ENCODE measurements at regions not wholly inside any gene's neighbourhood (a gene's known extent, or its start where the extent isn't known, plus 50 kb on each side); places are given as distances from the start of the nearest gene placed in this dataset.

DNA sequence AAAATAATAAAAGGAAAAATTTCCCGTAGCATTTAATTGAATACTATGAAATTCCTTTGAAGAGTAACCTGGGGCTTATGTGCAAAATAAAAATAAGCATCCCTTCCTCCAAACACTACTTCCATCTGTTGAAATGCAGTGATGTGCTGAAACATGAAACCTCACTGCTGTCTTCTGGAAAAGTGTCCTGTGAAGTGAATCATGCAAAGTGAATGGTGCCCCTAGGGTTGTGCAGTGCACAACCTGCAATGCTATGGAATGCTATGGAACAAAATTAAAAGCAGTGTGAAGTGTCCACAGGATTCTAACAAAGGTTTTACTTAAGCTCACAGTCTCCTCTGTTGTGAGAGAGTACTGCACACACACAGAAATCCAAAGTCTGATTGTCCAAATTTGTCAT is 480.9 kb downstream of the ETV1 start:
- no peak for DNase-seq

DNA sequence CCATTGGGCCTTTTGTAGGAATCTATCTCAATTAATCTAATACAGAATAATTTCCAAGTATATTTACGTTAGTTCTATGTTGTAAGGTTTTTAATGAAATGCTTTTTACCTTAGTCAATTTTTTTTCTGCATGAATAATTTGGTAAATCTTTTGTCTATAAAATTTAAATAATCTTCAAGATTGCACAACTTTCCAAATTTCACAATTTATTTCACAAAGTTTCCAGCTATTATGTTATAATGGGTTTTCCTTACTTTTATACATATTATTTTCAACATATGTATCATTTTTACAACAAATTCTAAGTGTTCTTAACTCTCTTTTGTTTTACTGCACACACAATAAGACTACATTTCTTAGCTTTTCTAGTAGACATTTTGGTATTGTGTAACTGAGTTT is 470.7 kb downstream of the ETV1 start:
- DNase-seq = no peak

DNA sequence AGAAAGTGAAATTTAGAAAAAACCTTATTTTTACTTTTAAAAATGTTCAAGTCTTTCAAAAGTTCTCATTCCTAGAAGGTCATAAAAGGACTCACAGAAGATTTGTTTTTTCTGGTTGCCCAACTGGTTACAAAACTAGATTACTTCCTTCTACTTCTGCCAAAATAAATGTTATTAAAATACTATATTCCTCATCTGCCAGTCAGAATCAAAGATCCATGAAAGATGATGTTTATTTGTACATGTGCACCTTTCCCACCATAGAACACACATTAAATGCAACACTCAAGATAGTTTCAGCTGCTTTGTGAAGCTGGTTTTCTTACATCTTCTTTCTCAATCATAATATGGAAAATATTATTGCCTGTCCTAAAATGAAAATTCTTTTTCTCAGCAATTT is 465.4 kb downstream of the ETV1 start:
- no peak for DNase-seq

DNA sequence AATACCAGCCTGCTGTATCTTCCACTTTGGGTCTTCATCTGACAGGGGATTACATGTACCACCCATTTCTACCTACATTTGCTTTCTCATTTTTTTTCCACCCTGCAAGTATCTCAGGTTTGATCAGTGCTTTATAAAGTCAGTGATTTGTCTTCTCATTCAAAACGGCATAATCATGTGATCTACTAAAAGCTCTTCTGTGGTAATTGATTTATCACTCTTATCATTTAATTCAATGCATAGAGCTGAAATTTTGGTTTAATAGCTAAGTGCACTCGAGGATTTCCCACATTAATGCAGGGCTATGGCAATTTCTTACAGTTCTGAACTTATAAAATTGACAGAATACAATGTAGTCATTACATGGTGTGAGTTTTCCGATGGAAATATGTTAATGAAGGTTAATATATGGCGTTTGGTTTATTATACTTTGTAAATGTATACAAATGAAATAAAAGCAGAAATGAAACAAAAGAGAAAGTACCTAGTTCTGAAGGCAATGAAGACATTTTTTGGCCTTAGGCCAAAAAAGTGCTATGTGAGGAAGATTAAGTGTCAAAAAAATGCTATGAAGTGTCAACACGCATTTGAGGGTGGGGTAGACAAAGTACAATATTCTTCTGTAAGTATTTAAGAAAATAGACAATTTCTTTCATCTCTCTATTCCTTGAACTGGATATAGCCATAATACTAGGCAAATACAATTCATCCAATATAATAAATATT is 457.3 kb downstream of the ETV1 start:
- DNase-seq = no peak

DNA sequence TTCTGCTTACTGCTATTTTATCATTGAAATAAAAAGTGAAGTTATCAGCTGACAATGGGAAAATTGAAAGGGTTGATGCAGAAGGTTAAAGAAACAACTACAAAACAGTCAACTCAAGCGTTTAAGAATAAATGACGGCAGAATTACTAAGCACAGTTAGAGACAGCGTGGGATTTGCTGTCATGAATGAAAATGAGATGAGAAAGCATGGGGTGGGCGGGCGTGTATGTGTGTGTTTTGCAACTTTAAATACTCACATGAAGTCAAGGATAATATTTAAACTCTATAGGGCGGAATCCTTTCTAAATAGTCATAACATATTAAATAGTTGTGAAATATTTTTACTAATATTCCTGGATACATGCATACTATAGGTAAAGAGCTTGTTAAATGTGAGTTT is 450.8 kb downstream of the ETV1 start:
- DNase-seq = no peak

DNA sequence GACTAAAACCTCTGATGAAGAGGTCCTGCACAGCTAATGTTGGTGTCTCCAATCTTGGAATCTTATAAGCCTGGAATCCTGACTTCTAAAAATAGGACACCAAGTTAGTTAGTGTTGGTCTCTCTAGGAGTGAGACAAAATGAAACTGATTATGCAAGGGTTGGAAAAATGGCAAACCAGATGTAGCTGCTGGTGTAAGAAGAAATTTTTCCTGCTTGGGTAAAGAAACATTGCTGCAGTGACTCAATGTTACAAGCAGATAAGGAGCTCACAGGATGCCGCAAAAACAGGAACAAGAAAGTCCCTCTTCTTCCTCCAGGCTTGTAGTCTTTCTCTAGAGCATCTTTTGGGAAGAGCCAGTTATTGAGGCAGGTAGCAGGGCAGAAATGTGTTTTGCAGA is 449.0 kb downstream of the ETV1 start:
- no peak for DNase-seq

DNA sequence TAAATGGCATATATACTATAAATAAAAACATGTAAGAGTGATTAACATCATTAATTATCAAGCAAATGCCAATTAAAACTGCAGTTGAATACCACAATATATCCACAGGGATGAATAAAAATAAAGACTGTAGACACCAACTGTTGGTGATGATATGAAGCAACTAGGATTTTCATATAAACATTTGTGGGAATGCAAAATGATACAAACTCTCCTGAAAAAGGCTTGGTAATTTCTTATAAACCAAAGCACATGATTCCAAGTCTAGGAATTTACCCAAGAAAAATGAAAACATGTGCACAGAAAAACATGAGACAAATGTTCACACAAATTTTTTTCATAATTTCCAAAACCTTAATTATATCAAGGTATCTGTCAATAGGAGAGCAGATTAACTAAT is 448.1 kb downstream of the ETV1 start:
- DNase-seq = no peak

DNA sequence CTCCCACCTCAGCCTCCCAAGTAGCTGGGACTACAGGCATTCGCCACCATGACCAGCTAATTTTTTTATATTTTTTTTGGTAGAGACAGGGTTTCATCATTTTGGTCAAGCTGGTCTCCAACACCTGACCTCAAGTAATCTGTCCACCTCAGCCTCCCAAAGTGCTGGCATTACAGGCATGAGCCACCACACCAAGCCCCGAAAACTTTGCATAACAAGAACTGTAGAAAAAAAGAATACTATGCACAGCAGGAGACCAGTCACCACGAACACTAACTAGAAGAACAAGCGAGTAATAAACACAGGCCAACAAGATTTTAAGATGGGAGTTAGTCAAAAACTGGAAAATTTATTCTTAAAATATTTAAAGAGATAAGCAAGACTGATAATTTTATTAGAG is 447.0 kb downstream of the ETV1 start:
- DNase-seq = no peak

DNA sequence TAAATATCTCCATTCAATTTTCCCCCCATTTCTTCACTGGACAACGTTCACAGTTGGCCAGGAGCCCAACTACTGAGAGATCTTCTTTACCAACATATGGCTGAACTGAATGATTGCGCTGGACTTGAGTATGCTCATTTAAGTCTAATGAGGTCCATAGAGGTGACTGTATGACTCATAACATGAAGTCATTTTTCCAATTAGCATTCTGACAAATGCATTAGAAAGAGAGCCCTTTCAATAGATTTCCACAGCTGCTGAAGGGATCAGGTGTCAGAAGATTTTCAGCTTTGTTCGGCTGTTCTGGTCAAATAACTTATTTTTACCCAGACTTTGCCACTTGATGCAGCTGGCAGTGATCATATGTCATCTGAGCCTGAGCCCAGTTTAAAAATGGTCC is 438.0 kb downstream of the ETV1 start:
- DNase-seq = no peak

DNA sequence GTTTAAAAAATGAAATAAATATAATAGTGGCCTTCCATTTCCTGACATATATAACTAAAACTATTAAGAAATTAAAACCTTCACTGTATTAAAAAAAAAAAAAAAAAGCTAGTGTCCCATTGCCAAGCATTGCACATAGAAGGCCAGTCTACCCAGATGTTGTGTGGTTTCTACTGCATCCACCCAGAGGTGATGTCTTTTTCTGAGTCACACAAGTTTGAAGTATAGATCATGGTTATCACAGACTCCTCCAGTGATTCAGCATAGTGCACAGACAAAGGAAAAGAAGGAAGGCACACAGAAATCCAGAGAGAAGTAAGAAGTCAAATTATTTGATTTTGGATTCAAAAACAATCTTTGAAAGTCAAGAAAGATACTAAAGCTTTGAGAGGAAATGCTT is 429.0 kb downstream of the ETV1 start:
- DNase-seq = no peak

DNA sequence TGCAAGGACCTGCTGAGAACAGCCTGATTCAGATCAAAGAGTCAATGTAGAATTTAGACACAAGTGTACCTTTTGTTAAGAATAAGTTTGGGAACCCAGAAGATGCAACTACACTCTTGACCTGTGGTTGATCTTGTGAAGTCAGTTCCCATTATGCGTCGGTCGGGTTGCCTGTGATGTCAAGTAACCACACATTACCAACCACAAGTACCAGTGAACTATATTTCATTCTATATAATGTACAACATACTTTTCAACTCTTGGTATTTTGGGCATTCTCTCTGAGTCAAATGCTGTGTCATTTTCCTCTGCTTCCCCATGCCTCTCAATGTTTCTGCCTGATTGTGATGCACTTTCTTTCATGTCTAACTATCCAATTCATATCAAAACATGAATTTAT is 426.2 kb downstream of the ETV1 start:
- DNase-seq = no peak

DNA sequence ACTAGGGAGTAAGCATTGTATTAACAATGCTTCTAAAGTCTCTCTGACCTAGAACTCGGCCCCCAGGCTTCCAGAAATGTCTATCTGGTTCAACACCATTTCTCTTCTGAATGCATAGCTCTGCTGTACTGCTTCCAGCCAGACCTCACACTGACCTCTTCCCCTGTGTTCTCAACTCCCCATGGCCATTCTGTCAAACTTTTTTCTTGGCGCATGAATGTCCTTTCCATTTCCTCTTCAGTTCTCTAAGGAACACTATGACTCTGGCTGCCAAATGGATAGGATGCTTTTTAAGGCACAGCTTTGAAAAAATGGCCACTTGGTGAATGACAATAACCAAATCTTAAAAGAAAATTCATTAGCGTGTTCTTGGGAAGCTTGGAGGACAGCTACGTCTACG is 425.8 kb downstream of the ETV1 start:
- no peak for DNase-seq

DNA sequence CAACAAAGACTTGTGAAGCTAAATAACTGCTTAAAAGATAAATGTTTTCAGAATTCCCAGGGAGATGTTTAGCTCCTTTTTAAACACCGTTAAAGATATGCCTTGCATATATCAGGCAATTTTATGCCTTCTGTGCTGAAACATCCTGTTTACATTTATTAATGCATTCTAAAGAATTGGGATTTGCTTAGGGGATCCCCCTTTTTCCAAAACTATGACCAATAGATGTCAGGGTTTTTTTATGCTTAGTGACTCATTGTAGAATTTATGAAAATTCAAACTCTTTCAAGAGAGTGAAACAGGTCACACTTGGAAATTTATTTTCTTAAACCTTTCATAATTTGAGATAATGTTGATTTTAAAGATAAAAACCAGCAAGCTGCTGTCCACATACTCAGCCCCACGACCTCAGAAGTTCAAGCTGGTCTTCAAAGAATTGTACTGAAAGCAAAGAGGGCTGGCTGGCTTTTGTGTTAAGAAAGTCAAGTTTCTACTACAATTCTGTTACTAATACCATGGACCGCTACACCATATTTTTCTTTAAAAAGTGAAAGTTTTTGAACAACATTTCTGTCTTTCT is 411.8 kb downstream of the ETV1 start:
- DNase-seq = no peak

DNA sequence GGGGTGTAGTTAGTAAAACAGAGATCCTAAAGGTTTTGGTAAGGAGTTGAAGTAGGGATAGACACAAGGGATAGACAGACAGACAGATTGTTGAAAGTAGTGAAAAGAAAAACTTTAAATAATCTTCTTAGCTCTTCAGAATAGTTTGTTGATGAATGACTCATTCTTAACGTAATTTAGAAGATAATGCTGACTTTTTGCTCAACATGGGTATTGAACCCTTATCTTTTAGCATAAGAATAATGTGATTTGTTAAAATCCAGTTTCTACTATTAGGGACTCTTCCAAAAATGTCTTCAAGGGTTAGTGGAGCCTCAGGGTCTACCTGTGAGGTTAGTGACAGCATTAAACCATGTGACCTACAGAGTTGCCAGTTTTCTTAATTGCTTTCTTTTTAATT is 411.2 kb downstream of the ETV1 start:
- no peak for DNase-seq

DNA sequence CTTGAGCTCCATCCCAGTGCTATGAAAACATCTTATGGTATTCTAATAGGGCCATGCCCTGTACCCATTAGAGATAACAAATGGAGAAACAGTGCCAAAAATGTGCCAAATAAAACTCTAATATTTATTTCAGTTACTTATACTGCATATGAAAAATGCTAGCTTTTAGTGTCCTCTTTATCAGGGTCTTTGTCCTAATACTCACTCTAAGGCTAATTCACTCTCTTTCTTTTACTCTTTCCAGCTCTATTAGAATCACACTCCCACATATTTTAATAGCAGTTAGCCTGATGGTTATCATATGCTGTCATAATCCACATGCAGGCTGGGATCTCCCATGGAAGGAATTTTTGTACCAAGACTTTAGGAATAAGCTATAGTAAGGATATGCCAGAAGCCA is 408.4 kb downstream of the ETV1 start:
- DNase-seq = no peak

DNA sequence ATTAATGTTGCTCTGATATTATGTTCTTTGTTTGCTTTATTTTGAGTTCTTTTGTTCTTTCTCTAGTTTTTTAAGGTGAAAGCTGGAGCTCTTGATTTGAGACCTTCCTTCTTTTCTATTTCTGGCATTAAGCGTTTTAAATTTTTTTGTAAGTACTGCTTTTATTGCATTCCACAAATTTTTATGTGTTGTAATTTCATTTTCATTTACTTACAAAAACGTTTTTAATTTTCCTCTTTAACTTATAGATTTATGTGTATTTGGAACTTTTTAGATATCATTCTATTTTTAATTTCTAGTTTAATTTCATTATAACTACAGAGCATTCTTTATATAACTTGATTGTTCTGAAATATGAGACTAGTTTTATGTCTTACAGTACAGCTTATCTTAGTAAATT is 395.6 kb downstream of the ETV1 start:
- DNase-seq = no peak

DNA sequence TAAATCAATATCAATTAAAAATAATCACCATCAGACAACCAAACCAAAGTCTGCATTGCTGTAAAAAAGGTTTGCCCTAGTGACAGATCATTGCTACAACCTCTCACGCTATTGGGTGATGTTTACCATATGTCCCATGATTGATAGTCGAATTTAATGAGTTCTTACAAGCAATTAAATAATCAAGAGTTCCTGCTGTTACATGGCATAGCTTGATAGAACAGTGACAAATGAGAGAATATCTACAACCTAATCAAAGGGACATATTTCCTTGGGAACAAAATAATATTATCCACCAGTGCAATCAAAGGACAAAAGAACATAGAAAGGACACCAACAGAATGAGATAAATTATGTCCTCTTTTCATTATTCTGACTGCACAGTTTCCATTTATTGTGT is 387.4 kb downstream of the ETV1 start:
- DNase-seq = no peak

DNA sequence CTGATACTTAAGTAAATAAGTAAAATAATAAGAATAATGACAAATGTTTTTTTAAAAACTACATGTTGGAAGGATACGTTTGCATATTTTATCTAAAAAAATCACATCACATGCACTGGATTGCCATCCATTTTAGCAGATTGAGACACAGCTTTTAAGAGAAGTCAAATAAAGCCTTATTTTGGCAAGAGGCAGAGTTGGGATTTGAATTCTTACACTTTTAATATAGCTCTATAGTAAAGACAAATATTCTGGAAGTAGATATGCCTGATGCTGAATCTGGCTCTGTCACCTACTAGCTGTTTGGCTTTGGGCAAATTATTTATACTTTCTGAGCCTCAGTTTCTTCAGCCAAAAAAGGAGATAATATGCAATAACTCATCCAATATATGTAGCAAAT is 386.4 kb downstream of the ETV1 start:
- DNase-seq = no peak

DNA sequence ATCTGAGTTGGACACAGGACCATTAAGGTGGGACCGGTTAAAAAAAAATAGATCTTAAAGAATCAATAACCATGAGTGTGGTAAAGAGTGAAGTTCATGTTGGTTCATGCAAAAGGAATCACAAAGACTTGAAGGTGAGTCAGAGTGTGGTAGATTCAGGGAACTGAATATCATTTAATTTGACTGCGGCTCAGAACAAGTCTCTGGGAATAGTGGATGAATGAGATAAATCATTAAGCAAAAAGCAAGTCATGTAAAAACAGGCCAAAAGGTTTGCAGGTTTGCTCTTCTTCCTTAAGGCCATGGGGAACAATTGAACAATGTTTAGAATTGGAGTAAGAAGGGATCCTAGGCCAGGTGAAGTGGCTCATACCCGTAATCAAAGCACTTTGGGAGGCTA is 385.8 kb downstream of the ETV1 start:
- no peak for DNase-seq

DNA sequence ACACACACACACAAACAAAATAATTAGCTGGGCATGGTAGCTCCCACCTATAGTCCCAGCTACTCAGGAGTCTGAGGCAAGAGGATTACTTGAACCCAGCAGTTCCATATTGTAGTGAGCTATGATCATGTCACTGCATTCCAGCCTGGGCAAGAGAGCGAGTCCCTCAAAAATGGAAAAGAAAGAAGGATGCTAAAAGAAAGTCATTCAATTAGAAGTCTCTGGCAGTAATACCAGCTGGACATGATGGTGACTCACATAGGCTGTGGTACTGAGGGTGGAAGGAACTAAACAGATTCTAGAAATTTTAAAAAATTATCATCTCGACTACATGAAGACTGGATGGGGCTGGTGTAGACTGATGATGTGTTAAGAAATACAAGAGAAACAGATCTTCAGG is 385.3 kb downstream of the ETV1 start:
- DNase-seq = no peak

DNA sequence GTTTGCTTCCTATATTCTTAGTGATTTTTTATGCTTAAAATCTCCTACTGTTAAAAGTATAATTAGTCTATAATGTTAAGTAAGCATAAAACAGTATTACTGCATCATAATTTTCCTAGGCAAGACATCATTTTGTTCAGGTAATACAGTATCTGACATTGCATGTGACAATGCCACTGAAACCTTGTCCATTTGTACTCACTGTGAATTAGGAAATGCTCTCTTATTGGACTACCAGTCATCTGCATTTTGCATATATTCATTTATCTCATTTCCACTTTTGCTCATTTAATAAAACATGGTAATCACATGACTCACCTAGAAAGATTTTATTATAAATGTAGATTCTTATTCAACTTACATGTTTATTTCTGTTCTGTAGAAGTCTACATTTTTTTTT is 379.1 kb downstream of the ETV1 start:
- DNase-seq = no peak

DNA sequence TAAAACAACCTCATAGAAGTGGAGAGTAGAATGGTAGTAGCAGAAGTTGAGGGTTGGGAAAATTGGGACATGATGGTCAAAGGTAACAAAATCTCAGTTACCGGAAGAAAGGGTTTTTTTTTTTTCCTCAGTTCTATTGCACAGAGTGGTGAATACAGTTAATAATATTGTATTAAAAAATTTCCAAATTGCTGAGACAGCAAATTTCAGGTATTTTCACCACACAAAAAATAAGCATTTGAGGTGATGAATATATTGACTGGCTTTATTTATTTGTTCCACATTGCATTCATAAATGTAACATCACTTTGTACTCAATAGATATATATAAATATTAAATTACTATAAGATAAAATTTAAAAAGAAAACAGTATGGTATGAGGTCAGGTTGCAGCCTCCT is 373.8 kb downstream of the ETV1 start:
- DNase-seq = no peak

DNA sequence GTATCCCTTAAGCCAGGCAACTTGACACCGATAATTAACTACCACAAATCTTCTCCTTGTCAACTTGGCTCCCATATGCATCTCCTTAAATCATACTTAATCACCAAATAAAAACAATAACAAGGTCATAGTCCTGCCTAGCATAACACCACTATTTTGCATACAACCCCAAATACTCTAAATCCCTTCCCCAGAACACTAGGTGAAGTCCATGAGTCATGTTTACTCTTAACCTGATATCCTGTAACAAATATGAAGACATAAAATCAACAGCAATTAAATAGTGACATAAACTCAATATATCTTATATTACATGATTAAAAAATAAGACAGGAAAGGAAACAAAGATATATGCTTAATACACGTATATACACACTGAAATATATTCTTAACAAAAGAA is 362.0 kb downstream of the ETV1 start:
- DNase-seq = no peak

DNA sequence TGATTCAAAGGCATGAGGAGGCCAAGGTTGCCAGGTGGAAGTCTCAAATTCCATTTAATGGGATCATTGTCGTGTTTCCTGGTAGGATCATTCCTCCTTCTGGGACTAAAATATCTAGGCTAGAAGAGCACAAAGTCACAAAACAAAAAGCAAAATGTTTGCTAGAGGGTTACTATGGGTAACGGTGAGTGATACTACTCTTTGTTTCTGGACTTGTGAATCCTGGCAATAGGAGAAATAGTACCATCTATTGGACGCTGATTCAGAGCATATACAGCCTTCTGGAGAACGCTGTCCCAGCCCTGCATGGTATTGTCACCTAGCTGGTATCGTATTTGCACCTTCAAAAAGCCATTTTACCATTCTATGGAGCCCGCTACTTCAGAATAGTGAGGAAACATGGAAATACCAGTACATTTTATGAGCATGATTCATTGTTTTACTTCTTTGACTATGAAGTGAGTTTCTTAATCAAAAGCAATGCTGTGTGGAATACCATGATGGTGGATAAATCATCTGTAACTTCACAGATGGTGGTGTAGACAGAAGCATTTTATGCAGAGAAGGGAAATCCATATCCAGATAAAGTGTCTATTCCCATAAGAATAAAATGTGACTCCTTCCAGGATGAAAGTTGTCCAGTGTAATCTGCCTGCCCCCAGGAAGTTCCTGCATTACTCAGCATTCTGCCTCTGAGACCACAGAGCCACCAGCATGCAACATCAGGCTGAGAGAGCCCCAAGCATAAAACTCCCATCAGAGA is 361.0 kb downstream of the ETV1 start:
- no peak for DNase-seq

Data from stimulated activated CD4-positive, alpha-beta T cell treated with anti-CD3 and anti-CD28 coated beads, Interleukin-2, amount 100 ng/mL, for 24 hours (primary cell).